ENCODE measurements at regions not wholly inside any gene's neighbourhood (a gene's known extent, or its start where the extent isn't known, plus 50 kb on each side); places are given as distances from the start of the nearest gene placed in this dataset.

DNA sequence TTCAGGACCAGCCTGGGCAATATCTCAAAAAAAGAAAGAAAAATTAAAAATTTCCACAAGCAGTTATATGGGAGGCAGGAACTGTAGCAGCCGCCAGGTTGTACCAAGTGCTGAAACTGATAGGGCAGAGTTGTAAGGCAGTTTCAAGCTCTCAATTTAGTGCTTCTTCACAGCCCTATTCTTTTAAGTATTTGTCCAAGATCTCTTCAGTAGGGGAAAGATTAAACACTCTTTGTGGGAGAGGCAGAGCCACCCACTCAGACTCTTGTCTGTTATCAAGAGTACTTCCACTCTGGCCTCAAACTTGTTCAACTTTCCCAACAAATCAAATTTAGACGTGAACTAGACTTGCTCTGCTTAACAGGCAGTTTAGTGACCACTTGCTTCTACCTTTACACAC is 228.7 kb downstream of the REEP3 start:
- FAIRE-seq, result no peak

GRCh38 chr10:63751836-63752235 is 230.6 kb downstream of the REEP3 start:
- no peak for FAIRE-seq

DNA sequence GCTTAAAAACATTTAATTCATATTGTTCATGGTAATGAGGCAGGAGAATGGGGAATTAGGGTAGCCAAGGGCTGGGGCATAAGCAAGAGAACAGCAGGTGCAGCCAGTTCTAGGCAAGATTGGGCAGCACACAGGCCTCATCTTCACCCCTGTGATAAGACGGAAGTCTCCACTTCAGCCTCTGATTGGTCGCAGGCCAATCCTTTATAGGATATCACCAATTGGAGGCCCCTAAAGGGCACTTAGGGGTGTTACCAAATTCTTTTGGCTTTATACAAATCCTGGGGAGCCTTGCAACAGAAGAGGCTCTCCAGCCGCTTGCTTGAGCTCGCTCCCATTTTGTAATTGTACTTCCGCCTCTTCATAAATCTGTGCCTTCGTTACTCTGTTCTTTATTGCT is 231.1 kb downstream of the REEP3 start:
- FAIRE-seq, result no peak

DNA sequence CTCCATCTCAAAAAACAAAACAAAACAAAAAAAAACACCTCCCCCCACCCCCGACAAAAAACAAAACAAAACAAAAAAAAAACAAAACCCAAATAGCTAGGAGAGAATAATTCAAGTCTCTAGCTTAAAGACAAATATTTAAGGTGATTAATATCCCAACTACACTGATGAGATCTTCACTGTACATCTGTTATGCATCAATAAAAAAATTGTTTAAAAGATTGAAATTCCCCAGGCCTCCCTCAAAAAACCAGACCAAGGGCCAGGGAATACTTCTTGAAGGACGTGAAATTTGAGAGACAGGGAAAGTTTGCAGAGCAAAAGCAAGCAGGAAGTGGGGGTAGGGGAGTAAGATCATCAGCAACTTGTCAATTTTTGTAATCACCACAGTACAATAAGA is 232.6 kb downstream of the REEP3 start:
- FAIRE-seq, result no peak

GRCh38 chr10:63755441-63755840 is 234.2 kb downstream of the REEP3 start:
- no peak for FAIRE-seq

GRCh38 chr10:63757067-63757466 is 235.9 kb downstream of the REEP3 start:
- no peak for FAIRE-seq

GRCh38 chr10:63758080-63758479 is 236.9 kb downstream of the REEP3 start:
- FAIRE-seq, result no peak

GRCh38 chr10:63759335-63759734 is 238.1 kb downstream of the REEP3 start:
- no peak for FAIRE-seq

GRCh38 chr10:63760034-63760707 is 239.0 kb downstream of the REEP3 start:
- FAIRE-seq, result no peak

- FAIRE-seq, result no peak
Observed at GRCh38 chr10:63760708-63761047, 239.5 kb downstream of the REEP3 start.

- FAIRE-seq, result no peak
Observed at GRCh38 chr10:63761243-63761642, 240.0 kb downstream of the REEP3 start.

GRCh38 chr10:63763744-63764143 is 242.5 kb downstream of the REEP3 start:
- no peak for FAIRE-seq

DNA sequence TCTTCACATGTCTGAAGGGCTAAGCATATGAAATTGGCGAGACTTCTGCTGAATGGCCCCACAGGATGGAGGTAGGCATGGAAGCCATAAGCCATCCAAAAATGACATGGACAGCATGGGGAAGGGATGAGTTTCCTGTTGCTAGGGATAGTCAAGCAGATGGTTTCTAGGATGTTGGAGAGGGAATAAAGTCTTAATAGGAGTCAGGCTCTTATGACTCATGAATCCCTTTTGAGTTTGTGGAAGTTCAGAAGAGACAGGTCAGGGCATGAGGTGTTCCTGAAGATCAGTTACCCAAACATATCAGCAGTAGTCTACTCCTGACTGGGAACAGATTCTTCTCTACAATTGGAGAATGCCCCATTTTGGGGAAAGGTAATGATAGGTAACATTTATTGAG is 243.9 kb downstream of the REEP3 start:
- no peak for FAIRE-seq

- no peak for FAIRE-seq
Observed at GRCh38 chr10:63766745-63767137, 245.5 kb downstream of the REEP3 start.

DNA sequence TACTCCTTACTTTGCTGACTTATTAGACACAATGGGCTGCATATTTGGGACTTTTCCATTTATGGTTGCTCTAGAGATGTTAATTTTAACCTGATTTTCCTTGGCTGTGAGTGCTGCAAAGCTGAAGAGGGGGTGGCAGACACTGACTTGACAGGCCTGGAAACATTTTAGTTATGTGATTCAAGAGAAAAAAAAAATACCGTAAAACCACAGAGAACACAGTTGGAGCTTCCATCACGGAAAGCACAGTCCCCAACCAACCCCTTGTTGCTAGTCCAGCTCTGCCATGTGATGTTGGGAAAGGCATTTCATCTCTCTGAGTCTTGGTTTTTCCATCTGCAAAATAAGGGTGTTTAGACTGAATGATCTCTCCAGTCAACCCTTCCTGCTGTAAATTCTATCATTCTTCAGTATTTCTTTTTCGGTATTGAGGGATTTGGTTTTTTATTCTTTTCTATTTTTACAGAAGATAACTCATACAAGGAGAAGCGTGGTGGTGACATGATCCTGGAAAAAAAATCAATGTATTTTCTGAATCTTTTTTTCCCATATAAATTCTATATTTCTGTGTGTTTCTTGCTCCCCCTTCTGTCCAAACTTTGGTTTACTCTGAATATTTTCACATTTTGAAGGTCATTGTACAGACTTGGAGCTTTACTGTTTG is 246.1 kb downstream of the REEP3 start:
- FAIRE-seq, result no peak

DNA sequence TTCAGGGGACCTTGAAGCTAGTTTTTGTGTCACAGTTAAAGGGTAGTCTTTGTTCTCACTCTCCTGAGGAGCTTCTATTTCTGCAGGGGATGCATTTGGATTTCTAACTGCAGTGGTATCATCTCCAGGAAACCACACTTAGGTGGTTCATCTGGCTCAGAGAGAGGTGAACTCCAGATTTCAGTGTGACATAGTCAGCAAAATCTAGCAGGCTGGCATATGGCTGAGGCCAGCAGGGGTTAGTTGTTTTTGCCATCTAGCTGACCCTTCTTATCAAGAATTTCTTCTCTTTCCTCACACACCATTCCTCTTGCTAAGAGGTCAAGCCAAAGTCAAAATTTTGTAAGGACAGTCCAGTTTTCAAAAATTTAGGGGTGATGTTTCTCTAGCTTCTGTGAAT is 248.2 kb downstream of the REEP3 start:
- no peak for FAIRE-seq

DNA sequence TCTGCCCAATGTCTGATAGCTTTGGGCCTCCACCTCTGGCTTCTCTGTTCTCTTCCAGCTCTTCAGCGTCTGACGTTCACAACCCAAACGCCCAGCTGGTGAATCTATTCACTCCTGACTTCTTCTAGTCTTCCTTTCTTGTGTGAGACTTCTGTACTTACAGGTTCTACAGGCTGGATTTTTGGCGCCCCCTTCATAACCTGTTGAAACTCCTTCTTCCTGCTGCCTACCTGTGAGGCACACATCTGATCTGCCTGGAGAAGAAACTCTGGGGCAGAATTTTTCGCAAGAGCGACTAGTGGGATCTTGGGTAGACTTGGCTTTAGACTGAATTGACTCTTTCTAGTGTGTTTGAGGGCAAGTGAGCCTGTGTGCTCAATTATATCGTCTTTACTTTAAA is 249.3 kb downstream of the REEP3 start:
- no peak for FAIRE-seq

GRCh38 chr10:63772491-63772890 is 251.3 kb downstream of the REEP3 start:
- FAIRE-seq, result no peak

DNA sequence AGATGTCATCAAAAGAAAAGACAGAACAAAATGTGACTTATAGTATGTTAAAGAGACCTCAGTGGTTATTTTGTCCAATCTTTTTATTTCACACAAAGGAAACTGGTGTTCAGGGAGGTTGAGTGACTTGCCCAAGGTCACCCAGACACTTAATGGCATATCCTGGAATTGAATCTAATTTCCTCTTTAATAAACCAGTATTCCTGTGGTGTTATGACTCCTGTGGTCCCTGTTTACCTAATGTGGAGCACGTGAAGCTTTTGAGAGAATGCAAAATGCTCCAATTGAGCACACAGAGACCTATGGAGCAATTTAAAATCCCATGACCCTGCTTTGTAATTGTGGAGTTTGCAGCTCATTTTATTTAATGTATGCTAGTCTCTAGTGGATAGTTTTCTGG is 251.9 kb downstream of the REEP3 start:
- FAIRE-seq, result no peak

GRCh38 chr10:63773962-63774361 is 252.8 kb downstream of the REEP3 start:
- FAIRE-seq, result no peak

DNA sequence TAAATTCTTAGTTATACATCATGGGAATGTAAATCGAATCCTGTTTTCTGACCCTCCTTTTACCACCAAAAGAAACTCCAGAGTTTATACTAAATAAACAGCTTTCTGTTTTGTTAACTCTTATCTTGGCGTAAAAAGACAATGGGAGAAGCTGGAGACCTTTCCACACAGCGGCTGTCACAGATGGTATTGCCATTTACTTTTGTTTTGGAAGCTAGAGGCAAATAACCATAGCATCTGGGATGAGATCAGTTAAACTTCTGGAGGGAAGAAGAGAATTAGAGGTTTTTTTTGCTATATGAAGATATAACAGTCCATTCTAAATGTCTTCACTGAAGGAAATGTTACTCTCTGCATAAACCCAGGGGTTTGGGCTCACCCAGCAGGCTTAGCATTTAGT is 258.9 kb downstream of the REEP3 start:
- FAIRE-seq, result no peak

DNA sequence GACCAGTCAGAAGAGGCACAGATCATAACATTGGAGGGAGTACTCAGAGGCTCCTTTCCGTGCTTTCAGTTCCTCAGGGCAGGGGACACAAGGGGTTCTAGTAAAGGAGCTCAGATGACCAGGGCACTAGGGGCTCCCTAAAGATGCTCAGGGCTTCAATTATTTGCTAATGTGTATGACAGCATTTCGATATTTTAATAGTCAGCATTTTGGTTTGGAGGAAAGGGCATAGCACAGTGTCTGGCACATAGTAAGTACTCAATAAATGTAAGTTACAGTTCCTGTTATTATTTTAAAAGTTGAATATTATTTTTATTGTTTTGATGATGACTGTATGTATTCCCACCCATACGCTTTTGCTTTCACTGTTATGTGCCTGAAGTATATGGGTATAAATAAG is 260.0 kb downstream of the REEP3 start:
- no peak for FAIRE-seq

DNA sequence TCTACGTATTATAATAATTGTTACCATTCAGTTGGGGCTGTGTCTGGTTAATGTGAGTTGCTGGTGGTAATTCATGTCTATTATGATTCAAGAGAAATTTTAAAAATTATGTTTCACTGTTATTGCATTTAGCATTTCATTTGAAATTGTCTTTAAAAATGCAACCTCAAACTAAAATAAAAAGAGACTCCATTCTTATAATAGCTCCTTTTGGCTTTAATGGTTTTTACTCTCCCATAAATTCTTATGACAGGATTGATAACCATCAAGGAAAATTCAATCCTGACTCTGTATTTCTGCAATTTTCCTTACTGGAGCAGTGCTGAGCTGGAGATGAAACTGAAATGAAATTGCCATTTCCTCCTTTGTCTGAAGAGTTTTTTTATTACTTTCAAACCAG is 262.7 kb downstream of the REEP3 start:
- no peak for FAIRE-seq

DNA sequence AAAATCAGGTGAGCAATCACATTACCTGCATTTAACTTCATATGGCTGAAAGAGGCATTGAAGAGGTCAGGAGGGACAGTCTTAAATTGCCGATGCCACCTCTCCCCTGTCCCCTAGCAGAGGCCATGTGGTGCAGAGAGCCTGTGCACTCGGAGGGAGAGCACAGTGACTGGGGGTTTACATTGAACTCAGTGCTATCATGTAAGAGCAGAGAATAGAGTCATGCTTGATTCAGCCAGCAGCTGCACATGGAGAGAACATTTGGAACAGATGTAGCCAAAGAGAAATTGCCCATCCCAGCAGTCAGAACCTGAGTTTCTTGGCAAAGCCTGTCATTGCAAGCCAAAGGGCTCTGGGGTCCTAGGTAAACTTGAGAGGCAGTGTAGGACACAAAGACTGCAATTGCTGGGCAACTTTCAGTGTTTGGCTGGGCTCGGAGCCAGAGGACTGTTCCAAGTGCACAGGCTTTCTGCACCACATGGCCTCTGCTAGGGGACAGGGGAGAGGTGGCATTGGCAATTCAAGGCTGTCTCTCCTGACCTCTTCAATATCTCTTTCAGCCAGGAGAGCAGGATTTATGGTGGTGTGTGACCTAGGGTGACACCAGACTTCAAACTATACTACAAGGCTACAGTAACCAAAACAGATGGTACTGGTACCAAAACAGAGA is 267.1 kb downstream of the REEP3 start:
- FAIRE-seq, result no peak

Measured in colon (tissue), 2 donors.